Hindlimb muscle (tissue), 1 donor: ENCODE measurements at regions not wholly inside any gene's neighbourhood (a gene's known extent, or its start where the extent isn't known, plus 50 kb on each side); places are given as distances from the start of the nearest gene placed in this dataset.
A peak's percentile ranks its signal among the peaks of the same experiment; 100 is the strongest.

Source experiments
- DNase-seq: peaks from one replicate; pipeline ENCODE4 v3.0.0-alpha.2; 2013

DNA sequence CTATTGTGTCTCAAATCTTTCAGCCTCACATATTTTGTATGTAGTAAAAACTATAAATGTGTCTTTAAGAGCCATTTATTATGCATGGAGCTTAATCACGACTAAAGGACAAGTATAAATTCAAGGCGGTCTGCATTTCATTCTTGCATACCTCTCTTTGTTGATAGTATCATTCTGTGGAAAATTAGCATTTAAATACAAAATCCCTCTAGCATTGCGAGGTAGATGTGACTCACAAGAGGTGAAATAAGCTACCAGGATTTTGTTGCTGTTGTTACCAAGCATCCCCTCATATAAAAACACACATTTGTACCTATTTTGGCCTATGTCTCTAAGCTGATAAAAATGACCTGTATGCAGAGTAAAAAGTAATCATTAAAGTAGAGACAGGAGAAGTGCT is 537.4 kb upstream of the LUZP2 start:
- no peak for DNase-seq

DNA sequence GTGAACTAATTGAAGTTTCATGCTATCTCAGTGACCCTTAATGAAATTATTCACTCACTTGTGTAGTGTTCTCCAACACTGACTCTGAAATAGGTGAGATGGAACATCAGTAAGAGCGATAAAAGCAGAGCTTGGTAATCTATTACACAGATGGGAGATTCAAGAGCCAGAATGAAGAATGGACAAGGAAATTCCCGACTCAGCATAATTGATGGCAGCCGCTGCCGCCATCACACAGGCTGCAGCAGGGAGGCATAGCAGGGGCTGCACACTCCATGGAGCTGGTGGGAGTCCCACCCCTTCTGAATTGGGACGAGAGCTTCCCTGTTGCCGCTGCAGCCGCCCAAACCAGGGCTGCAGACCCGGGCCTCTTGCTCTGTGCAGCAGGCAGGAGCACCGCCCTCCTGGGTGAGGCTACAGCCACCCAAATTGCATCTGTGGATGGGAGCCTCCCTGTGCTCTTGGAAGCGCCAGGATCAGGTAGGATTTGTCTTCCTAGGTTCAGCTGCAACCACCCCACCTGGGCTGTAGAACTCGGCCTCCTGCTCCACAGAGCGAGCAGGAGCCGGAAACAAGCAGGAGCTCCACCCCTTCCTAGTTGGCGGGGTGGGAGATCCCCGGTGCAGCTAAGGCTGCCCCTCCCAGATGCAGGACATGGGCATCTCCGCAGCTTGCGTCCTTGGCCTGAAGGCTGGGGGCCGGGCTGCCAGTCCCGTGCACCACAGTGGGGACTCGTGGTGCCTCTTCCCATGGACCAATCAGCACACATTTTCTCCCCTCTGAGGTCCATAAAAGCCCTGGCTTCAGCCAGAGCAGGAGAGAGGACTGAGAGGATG is 535.1 kb upstream of the LUZP2 start:
- no peak for DNase-seq

DNA sequence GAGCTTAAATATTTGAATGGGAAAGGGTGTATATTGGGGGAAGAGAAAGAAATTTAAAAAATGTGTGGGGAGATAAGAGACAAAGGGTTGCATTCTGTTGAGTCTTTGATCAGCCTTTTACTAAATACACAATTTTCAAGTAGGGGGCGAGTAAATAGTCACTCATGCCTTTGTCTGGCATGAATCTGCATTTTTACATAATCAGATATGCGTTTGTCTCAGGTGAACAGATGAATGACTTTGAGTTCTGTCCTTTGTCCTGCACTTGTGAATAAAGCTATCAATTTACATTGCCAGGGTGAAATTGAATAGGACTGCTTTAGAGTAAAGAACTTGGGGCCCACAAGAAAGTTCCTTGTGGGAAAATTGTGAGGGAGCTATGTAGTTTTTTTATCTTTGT is 523.6 kb upstream of the LUZP2 start:
- DNase-seq = no peak

DNA sequence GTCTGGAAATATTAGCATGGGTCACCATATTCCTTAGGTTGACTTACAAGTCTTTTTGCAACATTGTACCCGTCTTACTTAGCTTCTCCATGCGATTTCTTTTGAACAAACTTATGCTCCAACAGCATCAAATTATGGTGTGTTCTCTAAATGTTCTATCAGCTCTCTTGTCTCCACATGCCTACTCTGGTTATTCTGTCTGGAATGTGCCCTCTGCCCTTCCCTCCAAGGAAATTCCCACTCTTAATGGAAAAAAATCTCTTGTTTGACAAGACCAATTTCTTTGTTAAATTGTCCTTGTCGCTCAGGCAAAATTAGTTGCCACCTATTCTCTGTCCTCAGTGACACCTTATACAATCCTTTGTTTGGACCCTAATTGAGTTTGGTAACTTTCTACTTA is 522.8 kb upstream of the LUZP2 start:
- DNase-seq = no peak

DNA sequence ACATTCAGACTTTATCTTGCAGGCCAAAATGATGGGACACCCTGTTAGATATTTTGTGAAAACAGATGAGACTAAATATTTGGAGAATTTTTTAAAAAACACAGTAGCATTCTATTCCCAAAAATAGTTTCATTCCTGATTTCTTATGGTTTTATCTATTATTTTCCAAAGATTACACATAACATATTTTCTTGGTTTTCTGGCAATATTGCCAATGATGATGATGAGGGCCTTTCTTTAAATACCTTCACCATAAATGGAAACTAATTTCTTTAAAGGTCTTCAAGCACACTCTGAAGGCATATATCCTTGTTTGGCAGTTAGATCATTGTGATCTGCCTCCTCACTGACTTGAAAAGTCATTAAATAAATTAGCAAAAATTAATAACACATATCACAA is 522.3 kb upstream of the LUZP2 start:
- no peak for DNase-seq

DNA sequence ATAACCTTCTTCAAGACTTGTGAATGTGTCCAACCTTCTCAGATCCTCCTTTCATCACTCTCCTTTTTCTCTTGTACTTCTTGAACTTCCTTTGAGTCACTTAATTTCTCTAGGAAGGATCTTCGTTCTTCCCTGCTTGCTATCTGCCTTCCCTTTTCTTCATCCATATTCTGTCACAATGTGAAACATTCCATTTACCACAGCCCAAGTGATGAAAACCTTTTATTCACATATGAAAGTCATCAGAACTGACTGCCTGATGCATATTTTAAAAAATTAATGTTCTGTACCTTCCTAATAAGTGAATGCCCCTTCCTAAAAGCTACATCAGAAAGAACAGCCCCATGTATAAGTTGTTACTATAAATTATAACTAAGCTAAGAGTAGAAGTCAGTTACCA is 520.4 kb upstream of the LUZP2 start:
- DNase-seq = no peak

DNA sequence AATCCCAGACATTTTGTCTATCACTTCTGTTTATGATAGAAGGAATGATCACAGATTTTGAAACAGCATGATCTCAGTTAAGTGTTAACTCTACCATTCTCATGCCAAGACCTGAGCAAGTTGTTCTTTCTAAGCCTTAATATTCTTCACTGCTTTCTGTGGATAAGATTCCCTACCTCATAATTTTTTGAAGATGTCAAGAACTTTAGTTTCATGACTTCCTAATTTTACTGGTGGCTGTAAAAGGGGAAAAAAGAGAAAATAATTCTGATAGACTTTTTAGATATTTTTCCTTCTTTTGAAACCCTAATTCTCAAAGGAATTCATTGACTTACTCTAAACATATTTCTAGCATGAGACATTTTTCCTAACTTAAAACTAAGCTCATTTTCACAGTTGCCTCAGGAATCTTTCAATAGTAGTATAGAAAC is 520.0 kb upstream of the LUZP2 start:
- DNase-seq = no peak

DNA sequence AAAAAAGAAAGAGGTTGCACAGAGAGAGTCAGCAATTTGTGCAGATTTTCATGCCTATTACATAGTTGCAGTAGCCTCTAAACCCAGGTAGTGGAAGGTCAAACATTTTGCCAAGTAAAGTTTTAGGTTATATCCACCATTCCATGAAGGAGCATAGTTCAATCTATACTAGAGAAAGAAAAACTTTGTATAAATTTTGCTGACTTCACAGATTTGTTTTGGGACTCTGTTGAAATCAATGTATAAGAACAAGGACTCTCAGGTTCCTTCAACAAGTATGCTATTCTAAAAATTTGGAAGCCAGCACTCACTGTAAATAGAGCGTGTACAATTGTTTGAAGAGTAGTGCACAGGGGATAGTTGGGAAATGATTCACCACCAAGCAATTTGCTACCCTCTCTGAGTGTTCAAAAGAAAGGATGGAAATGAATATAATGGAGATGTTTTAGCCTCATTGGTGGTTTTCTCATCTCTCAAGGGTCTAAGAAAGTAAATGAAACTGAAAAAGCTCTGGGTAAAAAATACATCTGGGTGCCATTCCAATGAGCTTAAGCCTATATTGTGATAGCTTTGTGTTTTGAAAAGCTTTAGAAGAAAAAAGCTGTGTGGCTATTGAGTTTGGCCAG is 508.4 kb upstream of the LUZP2 start:
- DNase-seq = no peak

DNA sequence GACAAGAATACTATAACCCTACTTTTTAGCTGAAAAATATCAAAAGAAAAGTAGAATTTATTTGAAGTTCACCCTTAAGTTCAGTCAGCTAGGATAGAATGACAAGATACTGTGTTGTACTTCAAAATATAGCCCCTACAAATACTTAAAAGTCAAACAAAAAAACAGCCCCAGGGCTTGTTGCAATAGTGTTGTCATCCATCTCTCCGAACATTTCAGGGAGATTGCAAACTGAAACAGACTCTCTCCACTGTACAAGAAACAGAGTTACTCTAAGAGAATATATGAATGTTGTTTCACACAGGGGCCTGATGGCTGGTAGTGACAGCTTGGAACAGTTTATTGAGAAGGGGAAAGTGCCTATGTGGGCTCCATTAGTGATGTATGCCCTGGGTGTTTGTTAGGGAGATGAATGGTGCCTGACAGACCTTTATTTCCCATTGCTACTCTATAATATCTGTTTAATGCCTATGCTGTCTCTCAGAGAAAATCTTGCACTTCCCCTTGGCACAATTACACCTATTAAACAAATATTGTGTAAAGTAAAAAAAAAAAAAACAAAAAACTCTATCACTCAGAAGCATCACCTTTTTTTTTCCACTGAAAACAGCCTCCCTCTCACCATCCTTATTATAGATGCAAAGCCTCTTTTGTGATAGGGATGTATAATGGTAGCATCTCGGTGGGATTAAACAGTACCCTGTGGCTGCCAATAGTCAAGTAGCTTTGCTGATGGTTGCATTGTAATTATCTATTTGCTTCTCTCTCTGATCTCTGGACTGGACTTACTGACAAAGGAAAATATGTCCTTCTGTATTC is 506.3 kb upstream of the LUZP2 start:
- DNase-seq = no peak

DNA sequence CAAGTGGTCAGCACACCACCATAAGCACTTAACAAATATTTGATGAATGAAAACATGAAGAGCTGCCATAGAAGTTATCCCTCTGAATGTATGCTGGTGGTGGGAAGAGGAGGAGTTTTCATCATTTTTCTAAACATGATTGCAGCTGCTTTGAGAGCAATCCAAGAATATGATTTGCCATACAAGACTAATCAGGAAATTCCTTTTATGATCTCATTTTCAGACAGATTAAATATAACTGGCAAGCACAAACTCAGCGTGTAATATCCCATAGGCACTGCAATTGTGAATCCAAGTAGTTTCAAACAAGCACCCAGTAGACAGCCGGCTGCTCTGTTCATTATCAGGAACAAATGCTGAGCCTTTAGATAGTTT is 505.7 kb upstream of the LUZP2 start:
- DNase-seq = no peak

DNA sequence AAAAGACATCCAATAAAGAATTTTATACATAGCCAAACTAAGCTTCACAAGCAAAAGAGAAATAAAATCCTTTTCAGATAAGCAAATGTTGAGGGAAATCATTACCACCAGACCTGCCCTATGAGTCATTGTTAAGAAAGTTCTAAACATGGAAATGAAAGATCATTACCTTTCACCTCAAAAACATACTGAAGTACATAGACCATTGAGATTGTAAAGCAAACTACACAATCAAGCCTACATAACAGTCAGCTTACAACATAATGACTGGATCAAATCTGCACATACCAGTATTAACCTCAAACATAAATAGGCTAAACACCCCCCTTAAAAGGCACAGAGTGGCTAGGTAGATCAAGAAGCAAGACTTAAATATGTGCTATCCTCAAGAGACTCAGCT is 501.0 kb upstream of the LUZP2 start:
- DNase-seq = no peak

DNA sequence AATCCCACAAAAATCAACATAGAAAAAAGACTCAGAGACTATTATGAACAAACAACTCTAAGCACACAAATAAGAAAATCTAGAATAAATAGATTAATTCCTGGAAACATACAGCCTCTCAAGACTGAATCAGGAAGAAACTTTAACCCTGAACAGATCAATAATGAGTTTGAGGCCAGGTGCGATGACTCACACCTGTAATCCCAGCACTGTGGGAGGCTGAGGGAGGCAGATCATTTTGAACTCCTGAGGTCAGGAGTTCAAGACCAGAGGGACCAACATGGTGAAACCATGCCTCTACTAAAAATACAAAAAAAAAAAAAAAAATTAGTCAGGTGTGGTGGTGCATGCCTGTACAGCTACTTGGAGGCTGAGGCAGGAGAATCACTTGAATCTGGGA is 499.5 kb upstream of the LUZP2 start:
- DNase-seq = no peak

DNA sequence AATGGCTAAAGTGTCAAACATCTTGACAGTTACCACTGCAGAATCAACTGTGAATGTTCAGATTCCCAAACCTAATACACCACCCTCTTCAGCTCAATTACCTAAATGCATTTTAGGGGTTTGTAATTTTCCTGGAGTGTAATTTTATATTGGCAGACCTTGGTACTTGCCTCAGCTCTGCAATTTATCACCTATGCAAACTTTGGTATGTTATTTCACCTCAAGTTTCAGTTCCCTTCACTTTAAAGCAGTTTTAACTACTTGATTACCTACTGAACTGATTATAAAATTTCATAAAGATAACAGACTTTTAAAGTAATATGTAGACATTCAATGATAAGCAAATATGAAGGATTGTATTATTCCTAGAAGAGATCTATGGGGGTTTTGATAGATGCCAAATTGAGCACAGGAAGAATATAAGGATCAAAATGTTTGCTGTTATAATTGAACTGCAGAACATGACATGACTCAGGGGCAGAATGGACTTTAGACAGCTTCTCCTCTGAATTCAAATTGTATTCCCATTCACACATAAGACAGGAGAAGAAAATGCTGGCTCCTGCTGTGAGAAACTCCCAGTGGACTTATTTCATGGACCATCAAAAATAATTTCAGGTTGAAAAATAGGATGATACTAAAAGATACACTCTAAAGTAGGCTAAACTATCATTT is 491.5 kb upstream of the LUZP2 start:
- DNase-seq = no peak

DNA sequence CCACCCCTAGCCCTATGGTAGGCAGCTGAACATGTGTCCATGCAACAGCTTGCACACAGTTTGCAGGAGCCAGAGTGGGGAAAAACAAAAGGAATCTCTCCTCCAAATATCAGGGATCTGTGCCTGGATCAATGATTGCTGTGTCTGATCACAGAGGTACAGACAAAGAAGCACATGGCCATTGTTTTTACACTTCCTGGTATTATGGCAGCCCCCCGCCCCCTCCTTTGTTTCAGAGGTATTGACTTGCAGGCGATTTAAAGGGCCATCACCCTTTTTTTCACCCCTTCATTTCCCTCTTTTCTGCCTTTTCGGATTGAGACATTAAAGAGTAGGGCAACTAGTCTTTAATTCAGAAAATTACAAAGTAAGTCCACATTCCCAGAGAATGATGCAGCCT is 453.0 kb upstream of the LUZP2 start:
- DNase-seq = no peak

DNA sequence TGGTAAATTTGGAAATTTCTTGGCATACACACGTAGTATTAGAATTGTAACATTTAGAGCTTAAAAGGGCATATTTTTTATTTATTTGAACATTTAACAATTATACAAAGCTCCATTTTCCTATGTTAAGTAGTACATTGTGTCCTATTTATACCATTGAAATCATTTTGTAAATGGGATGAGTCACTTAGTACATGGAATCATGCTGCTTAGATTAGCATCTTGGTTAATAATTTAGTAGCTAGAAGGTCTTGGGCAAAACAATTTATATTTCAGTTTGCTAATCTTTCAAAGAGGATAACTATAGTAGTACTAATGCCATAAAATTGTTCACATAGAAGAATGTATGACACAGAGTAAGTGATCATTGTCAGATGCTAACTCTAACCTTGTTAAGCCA is 450.1 kb upstream of the LUZP2 start:
- DNase-seq = no peak

DNA sequence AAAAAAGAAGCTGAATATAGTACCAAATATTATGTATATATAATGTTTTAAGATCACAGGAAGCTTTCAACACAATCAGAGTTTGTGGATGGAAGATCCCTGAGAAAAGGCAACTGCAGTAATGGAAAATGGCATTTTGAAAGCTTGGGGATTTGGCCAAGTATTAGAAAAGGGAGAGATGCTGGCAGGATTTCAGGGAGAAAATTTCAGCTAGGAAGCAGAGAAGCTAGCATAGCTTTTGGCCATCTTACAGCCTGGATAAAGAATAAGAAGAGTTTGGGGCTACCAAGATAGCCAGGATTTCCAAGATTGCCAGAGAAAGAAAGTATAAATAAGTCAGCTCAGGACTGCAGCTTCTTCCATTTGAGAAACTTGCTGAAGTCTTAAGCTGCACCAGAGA is 440.8 kb upstream of the LUZP2 start:
- DNase-seq = peak; percentile 14

DNA sequence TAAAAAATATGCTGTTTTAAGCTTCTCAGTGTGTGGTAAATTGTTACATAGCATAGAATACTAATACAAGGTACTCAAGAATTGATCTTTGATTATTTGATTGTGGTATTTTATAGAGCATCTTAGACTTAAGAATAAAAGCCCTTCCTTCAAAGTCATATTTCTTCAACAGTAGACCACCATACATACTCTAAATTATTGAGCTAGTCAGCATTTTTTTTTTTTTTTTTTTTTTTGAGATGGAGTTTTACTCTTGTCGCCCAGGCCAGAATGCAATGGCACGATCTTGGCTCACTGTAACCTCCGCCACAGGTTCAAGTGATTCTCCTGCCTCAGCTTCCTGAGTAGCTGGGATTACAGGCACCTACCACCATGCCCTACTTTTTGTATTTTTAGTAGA is 436.7 kb upstream of the LUZP2 start:
- DNase-seq = no peak

DNA sequence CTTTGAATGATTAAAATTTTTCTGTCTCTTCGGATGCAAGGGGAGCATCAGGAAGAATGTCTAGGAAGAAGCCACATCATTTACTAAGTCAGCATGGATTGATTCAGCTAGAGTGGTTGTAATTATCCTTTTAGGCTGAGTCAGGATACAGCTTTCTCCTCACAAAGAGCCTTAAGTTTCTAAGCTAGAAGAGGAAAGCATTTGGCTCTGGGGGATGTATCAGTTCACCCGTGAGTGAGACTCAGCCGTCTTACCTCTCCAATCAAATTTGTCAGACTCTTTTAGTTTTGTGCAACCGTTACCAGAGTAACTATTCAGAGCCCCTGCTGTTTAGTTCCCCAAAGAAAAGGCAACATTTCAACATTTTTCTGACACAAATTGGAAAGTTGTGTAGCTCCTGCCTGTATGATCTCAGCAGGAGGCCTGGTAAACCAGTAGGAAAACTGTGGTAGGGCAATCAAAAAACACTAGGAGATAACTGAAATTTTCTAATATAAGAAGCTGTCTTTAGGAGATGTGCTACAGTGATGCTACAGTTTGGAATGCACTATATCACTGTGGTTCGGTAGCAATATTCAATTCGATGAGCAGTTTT is 432.4 kb upstream of the LUZP2 start:
- DNase-seq = no peak

DNA sequence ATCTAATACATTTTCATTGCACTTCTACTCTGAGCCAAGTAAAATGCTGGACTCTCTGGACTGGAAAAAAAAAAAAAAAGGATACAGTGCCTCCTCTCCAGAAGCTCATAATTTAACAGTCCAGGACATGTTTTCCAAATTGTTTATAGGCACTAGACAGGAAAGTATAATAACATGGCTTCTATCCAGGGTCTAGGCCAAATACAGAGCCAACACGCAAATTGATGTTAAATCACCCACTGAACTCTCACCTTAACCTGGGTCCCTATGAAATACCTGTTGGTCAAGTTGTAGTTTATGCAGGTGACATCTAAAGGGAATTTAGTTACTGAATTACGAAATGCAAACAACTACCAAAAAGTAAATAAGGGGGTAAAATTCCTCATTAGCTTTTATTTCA is 428.7 kb upstream of the LUZP2 start:
- DNase-seq = no peak

DNA sequence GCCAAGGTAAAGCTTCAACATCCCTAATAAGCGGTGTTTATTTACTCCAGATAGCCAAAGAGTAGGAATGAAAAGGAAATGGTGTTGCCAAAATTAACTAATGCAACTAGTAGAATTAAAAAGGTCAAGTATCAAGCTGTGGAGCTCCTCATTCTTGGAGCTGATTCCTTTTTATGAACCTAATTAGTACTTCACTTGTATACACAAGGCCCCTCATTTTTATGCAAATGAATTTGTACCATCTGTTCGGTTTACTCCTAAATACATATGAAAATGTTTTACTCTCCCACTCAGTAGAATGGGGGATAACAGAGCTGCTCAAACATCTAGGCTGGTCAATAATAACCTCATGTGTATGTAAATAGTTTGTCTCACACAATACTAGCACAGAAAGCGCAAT is 426.4 kb upstream of the LUZP2 start:
- no peak for DNase-seq

DNA sequence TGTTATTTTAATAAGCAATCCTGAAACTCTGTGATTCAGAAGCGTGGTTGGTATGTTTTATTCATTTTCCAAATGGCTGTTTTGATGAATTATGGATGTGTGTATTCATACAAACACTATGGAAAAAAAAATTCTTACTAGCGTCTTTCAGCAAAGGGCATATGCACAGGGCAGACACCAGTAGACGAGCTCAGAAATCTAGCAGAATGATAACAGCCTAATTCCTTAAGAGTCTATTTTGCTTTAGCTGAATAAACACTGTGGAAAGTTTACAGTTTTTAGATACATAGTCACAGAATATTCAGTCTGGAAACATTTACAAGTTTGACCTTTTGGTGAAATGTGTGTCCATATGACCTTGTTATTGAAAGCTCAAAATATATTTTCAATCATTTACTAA is 418.8 kb upstream of the LUZP2 start:
- DNase-seq = no peak

DNA sequence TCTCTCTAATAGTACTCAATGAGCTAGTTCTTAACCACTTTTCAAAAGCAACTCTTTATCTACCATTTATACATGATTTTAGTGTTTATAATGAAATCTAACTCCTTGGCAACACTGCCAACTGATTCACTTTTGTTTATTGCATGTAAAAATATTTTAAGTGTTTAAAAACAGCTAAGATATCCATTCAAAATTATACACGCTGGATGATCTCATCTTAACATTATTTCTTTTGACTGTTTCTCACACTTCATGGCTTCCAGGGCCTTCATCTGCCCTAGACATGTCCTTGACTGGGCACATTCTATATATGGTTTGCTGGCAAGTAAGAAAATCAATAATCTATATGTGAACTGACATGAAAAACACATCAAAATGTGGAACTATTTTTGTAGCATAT is 414.6 kb upstream of the LUZP2 start:
- DNase-seq = no peak

DNA sequence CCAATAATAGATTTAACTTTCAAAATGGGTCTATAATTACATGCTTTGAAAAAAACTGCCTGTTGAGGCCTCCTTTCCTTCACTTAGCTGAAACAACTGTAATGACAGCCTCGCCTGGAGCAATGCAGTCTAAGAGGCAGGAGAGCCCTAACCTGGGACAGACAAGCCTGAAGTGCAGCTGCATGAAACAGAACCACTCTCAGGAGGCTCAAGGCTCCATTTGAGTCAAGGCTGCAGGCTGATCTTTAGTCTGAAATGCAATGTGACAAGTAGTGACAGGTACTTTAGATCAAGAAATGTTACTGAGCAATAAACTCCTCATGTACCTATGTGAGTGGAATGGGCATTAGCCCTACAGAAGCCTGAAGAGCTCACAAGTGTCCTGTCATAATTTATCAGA is 414.0 kb upstream of the LUZP2 start:
- no peak for DNase-seq
